H9 (cell line): ENCODE measurements at regions not wholly inside any gene's neighbourhood (a gene's known extent, or its start where the extent isn't known, plus 50 kb on each side); places are given as distances from the start of the nearest gene placed in this dataset.

Experiments
- DNase-seq: peaks from one replicate; pipeline ENCODE4 v3.0.0-alpha.2; 2017
- H2AFZ ChIP-seq: one replicate; pipeline ENCODE4 v1.6.1; 2013; ENCODE audit warnings: mild to moderate bottlenecking, low read length, control low read depth, moderate library complexity
- H2AK5ac ChIP-seq: 2 replicates; pipeline ENCODE4 v1.6.1; 2013; ENCODE audit warnings: low read length, control low read depth, mixed read lengths; ENCODE audit not compliant: insufficient read length
- H2BK120ac ChIP-seq: one replicate; pipeline ENCODE4 v1.6.1; 2013; ENCODE audit warnings: low read depth, mild to moderate bottlenecking, low read length, control low read depth, inconsistent platforms; ENCODE audit not compliant: poor library complexity, severe bottlenecking
- H2BK12ac ChIP-seq: 2 replicates; pipeline ENCODE4 v1.6.1; 2013; ENCODE audit warnings: low read length, control low read depth, mixed read lengths, low read depth; ENCODE audit not compliant: insufficient read length
- H2BK15ac ChIP-seq: 2 replicates; pipeline ENCODE4 v1.6.1; 2013; ENCODE audit warnings: low read depth, low read length, control low read depth
- H2BK20ac ChIP-seq: one replicate; pipeline ENCODE4 v1.6.1; 2013; ENCODE audit warnings: low read depth, mild to moderate bottlenecking, low read length, control low read depth, inconsistent platforms; ENCODE audit not compliant: poor library complexity, severe bottlenecking
- H2BK5ac ChIP-seq: 2 replicates; pipeline ENCODE4 v1.6.1; 2013; ENCODE audit warnings: low read length, control low read depth, mixed read lengths; ENCODE audit not compliant: insufficient read length
- H3K14ac ChIP-seq: 2 replicates; pipeline ENCODE4 v1.6.1; 2013; ENCODE audit warnings: low read length, control low read depth; ENCODE audit not compliant: insufficient read depth
- H3K18ac ChIP-seq: 2 replicates; pipeline ENCODE4 v1.6.1; 2013; ENCODE audit warnings: low read depth, mild to moderate bottlenecking, mixed read lengths, low read length, control low read depth; ENCODE audit not compliant: insufficient read length
- H3K23ac ChIP-seq: 2 replicates; pipeline ENCODE4 v1.6.1; 2013; ENCODE audit warnings: low read length, control low read depth, mixed read lengths, low read depth; ENCODE audit not compliant: insufficient read length
- H3K23me2 ChIP-seq: 2 replicates; pipeline ENCODE4 v1.6.1; 2013; ENCODE audit warnings: low read depth, mild to moderate bottlenecking, mixed read lengths, low read length, control low read depth; ENCODE audit not compliant: insufficient read length, poor library complexity, severe bottlenecking
- H3K27ac ChIP-seq: 2 replicates; pipeline ENCODE4 v1.5.1; 2013; ENCODE audit warnings: low read length, control low read depth, mixed read lengths, low read depth; ENCODE audit not compliant: insufficient read length
- H3K27me3 ChIP-seq: 2 replicates; pipeline ENCODE4 v1.6.1; 2013; ENCODE audit warnings: low read length, control low read depth, inconsistent platforms; ENCODE audit not compliant: insufficient read depth
- H3K4ac ChIP-seq: 2 replicates; pipeline ENCODE4 v1.6.1; 2013; ENCODE audit warnings: low read depth, mild to moderate bottlenecking, control low read depth, inconsistent platforms, low read length, moderate library complexity
- H3K4me1 ChIP-seq: 2 replicates; pipeline ENCODE4 v1.6.1; 2013; ENCODE audit warnings: low read length, control low read depth, inconsistent platforms; ENCODE audit not compliant: insufficient read depth
- H3K4me2 ChIP-seq: 2 replicates; pipeline ENCODE4 v1.6.1; 2013; ENCODE audit warnings: low read length, control low read depth, mixed read lengths; ENCODE audit not compliant: insufficient read length, insufficient read depth
- H3K56ac ChIP-seq: 2 replicates; pipeline ENCODE4 v1.6.1; 2013; ENCODE audit warnings: low read depth, mild to moderate bottlenecking, mixed read lengths, low read length, control low read depth; ENCODE audit not compliant: insufficient read length
- H3K79me1 ChIP-seq: 2 replicates; pipeline ENCODE4 v1.6.1; 2013; ENCODE audit warnings: low read depth, mild to moderate bottlenecking, moderate library complexity, low read length, control low read depth, inconsistent platforms; ENCODE audit not compliant: insufficient read depth, poor library complexity, severe bottlenecking
- H3K79me2 ChIP-seq: 2 replicates; pipeline ENCODE4 v1.6.1; 2013; ENCODE audit warnings: low read length, control low read depth, inconsistent platforms; ENCODE audit not compliant: insufficient read depth
- H3K9ac ChIP-seq: 2 replicates; pipeline ENCODE4 v1.6.1; 2013; ENCODE audit warnings: low read length, control low read depth, mixed read lengths; ENCODE audit not compliant: insufficient read length; ENCODE audit errors: extremely low read depth
- H3K9me3 ChIP-seq: one replicate; pipeline ENCODE4 v1.6.1; 2013; ENCODE audit warnings: low read depth, low read length, inconsistent platforms; ENCODE audit not compliant: control insufficient read depth
- H3T11ph ChIP-seq: one replicate; pipeline ENCODE4 v1.6.1; 2013; ENCODE audit warnings: mild to moderate bottlenecking, low read length, control low read depth, inconsistent platforms
- H4K20me1 ChIP-seq: one replicate; pipeline ENCODE4 v1.6.1; 2013; ENCODE audit not compliant: control insufficient read depth, insufficient read length, insufficient read depth
- H4K5ac ChIP-seq: 2 replicates; pipeline ENCODE4 v1.6.1; 2013; ENCODE audit warnings: low read depth, mild to moderate bottlenecking, mixed read lengths, low read length, control low read depth; ENCODE audit not compliant: insufficient read length
- H4K8ac ChIP-seq: replicated peaks from 2 replicates; pipeline ENCODE4 v1.6.1; 2013; ENCODE audit warnings: low read length, control low read depth, mixed read lengths, low read depth; ENCODE audit not compliant: insufficient read length
- H4K91ac ChIP-seq: 2 replicates; pipeline ENCODE4 v1.6.1; 2013; ENCODE audit warnings: low read depth, mild to moderate bottlenecking, moderate library complexity, mixed read lengths, low read length, control low read depth; ENCODE audit not compliant: insufficient read length
- H3K27ac Mint-ChIP-seq, 3 experiments: 2 replicates in 2 of 3; 3 replicates in 1 of 3; pipeline ENCODE4 v1.8.0; 2020 to 2021; ENCODE audit warnings: mixed read lengths in 3 of 3, mild to moderate bottlenecking in 1 of 3, moderate library complexity in 1 of 3
- H3K27me3 Mint-ChIP-seq: 2 replicates; pipeline ENCODE4 v1.8.0; 2021; ENCODE audit warnings: low read depth, mild to moderate bottlenecking, moderate library complexity, mixed read lengths
- H3K36me3 Mint-ChIP-seq, 3 experiments: 2 replicates in 2 of 3; 3 replicates in 1 of 3; pipeline ENCODE4 v1.8.0; 2020 to 2021; ENCODE audit warnings: low read depth in 3 of 3, mixed read lengths in 3 of 3; ENCODE audit not compliant: insufficient read depth in 1 of 3
- H3K4me1 Mint-ChIP-seq, 2 experiments: 2 replicates each; pipeline ENCODE4 v1.8.0; 2020; ENCODE audit warnings: mixed read lengths in 2 of 2
- H3K4me3 Mint-ChIP-seq, 2 experiments: 2 replicates in 1 of 2; 3 replicates in 1 of 2; pipeline ENCODE4 v1.8.0; 2020 to 2021; ENCODE audit warnings: mild to moderate bottlenecking in 2 of 2, mixed read lengths in 2 of 2, moderate library complexity in 1 of 2
- H3K9me3 Mint-ChIP-seq, 2 experiments: 2 replicates in 1 of 2; 3 replicates in 1 of 2; pipeline ENCODE4 v1.8.0; 2020; ENCODE audit warnings: mild to moderate bottlenecking in 2 of 2, mixed read lengths in 2 of 2, moderate library complexity in 1 of 2
- WGBS: extraction: QIAGEN DNeasy Blood & Tissue Kit; methylation state at CpG from one replicate; pipeline ENCODE4 v1.1.7; 2013; ENCODE audit warnings: missing lambda C conversion rate, low lambda C conversion rate, mixed read lengths; ENCODE audit not compliant: insufficient read length; ENCODE audit errors: extremely low coverage; 5-methylcytosine and 5-hydroxymethylcytosine counted together
- TF ChIP-seq, protein P1 (sequence below): fragments of 200-600 bp; sonication (generic); conservative IDR thresholded peaks from 3 replicates; pipeline ENCODE4 v1.8.0; 2021; ENCODE audit warnings: antibody characterized with exemption, mild to moderate bottlenecking

DNA sequence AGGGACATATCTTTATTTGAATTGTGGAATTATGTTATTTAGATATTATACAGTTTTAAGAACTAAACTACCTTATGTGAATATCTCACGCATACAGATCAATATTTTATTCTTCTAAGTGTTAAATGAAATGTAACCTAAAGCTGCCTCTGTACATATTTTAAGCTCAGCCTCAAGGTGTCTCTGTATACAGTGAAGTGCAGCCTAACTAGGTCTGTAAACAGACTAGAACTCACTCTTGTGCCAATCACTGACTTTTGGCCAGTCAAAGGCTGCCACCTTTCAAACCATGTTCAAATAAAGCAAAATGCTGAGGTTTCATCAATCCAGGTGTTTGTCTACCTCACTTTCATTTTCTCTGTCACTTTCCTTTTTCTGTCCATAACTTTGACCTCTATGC lies 1074.5 kb upstream of the PRKX start:
- Histone ChIP-seq H2AFZ (no peak overlapping the region), H3K79me2 (no peaks in the 10 kb centered on the region), H2BK15ac (no peak overlapping the region), H3K56ac (no peak overlapping the region), H2BK120ac (no peak overlapping the region), H3K14ac (no peak overlapping the region), H3K23me2 (no peaks in the 10 kb centered on the region), H3K27me3 (no peaks in the 10 kb centered on the region), H4K5ac (no peak overlapping the region), H3K23ac (no peak overlapping the region), H4K91ac (no peak overlapping the region), H3K27ac (no peak overlapping the region), H2AK5ac (no peak overlapping the region), H3K79me1 (no peaks in the 10 kb centered on the region), H3T11ph (no peak overlapping the region), H3K4ac (no peak overlapping the region), H3K9me3 (no peaks in the 10 kb centered on the region), H2BK5ac (no peak overlapping the region), H3K9ac (no peak overlapping the region), H3K4me1 (no peaks in the 10 kb centered on the region), H3K4me2 (no peak overlapping the region), H2BK12ac (no peak overlapping the region), H4K20me1 (no peaks in the 10 kb centered on the region), H3K18ac (no peak overlapping the region), H2BK20ac (no peak overlapping the region), H4K8ac (no peak overlapping the region)
- TF ChIP-seq, protein P1, sequence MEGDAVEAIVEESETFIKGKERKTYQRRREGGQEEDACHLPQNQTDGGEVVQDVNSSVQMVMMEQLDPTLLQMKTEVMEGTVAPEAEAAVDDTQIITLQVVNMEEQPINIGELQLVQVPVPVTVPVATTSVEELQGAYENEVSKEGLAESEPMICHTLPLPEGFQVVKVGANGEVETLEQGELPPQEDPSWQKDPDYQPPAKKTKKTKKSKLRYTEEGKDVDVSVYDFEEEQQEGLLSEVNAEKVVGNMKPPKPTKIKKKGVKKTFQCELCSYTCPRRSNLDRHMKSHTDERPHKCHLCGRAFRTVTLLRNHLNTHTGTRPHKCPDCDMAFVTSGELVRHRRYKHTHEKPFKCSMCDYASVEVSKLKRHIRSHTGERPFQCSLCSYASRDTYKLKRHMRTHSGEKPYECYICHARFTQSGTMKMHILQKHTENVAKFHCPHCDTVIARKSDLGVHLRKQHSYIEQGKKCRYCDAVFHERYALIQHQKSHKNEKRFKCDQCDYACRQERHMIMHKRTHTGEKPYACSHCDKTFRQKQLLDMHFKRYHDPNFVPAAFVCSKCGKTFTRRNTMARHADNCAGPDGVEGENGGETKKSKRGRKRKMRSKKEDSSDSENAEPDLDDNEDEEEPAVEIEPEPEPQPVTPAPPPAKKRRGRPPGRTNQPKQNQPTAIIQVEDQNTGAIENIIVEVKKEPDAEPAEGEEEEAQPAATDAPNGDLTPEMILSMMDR = no peak
- Mint-ChIP-seq H3K27me3 (no peaks in the 10 kb centered on the region), H3K4me1 (peaks cover 0 to 9% of the 10 kb centered on the region in 2 experiments; a peak in 1 of 4 replicates), H3K27ac (no peak overlapping the region), H3K4me3 (no peak overlapping the region), H3K36me3 (no peaks in the 10 kb centered on the region), H3K9me3 (no peaks in the 10 kb centered on the region)
- no CpG with 5 or more reads among the region's 1 CpG for WGBS
- DNase-seq = no peak
